GM12873 (cell line): ENCODE measurements at regions not wholly inside any gene's neighbourhood (a gene's known extent, or its start where the extent isn't known, plus 50 kb on each side); places are given as distances from the start of the nearest gene placed in this dataset.

Experiments used
- CTCF ChIP-seq: IDR thresholded peaks from 2 replicates; pipeline ENCODE4 v1.5.1; 2012; ENCODE audit warnings: low read depth, mild to moderate bottlenecking, moderate library complexity, low read length, control low read depth; ENCODE audit not compliant: insufficient read depth; ENCODE audit errors: missing control alignments

- no peak for TF ChIP-seq CTCF
These were observed 222.9 kb downstream of the GALR1 start for GRCh38 chr18:77472509-77472908.

- no peak for TF ChIP-seq CTCF
These were observed 229.2 kb downstream of the GALR1 start for GRCh38 chr18:77478646-77479442.

GRCh38 chr18:77481541-77481940 lies 231.9 kb downstream of the GALR1 start:
- no peak for TF ChIP-seq CTCF

- TF ChIP-seq CTCF: no peak
These were observed 232.8 kb downstream of the GALR1 start for GRCh38 chr18:77482190-77483085.

GRCh38 chr18:77486985-77487384 lies 237.3 kb downstream of the GALR1 start:
- no peak for TF ChIP-seq CTCF

GRCh38 chr18:77487951-77488740 lies 238.5 kb downstream of the GALR1 start:
- no peak for TF ChIP-seq CTCF
